ENCODE measurements at regions not wholly inside any gene's neighbourhood (a gene's known extent, or its start where the extent isn't known, plus 50 kb on each side); places are given as distances from the start of the nearest gene placed in this dataset.

GRCh38 chr4:115219862-115220261 lies 106.4 kb upstream of the NDST4 start:
- peak overlapping the region; percentile 0; the same call in 1 of the 3 replicates for H3K4me3 Mint-ChIP-seq
- Histone ChIP-seq H3K4me3 (no peak overlapping the region), H3F3A (replicated peaks; ENCODE audit: low read depth) (no peaks in the 10 kb centered on the region), H3K4me1 (ENCODE audit: insufficient read depth) (peaks cover 57% of the 10 kb centered on the region), H3K27me3 (ENCODE audit: insufficient read depth) (no peaks in the 10 kb centered on the region), H2AFZ (no peak overlapping the region), H3K27ac (ENCODE audit: low read depth) (peak overlapping the region; percentile 20; the same call in 1 of the 2 replicates), H3K36me3 (ENCODE audit: insufficient read depth) (no peaks in the 10 kb centered on the region), H3K79me2 (replicated peaks; ENCODE audit: insufficient read depth) (no peaks in the 10 kb centered on the region), H4K20me1 (replicated peaks; ENCODE audit: insufficient read depth) (no peaks in the 10 kb centered on the region), H3K9me2 (ENCODE audit: insufficient read depth) (no peaks in the 10 kb centered on the region), H3K4me2 (peak overlapping the region; percentile 29; the same call in 1 of the 2 replicates)
- DNase-seq (ENCODE audit: low spot score): no peak
- 0 out of 2 replicates have a peak overlapping the region, but pooled peaks have one; percentile 1 for H3K27ac Mint-ChIP-seq
- ATAC-seq: peak; percentile 26; the same call in 1 of the 3 replicates
- TF ChIP-seq CTCF (conservative IDR thresholded peaks at IDR 0.05; ENCODE audit: low read depth in 2 of 2) (no peak), JUNB (IDR thresholded peaks at IDR 0.05; ENCODE audit: unreplicated experiment) (no peak), STAT1 (IDR thresholded peaks at IDR 0.05; ENCODE audit: unreplicated experiment) (no peak), ZNF462 (CRISPR knock-in tag; IDR thresholded peaks at IDR 0.05) (no peak), ZNF331 (CRISPR knock-in tag; IDR thresholded peaks at IDR 0.05; ENCODE audit: low read depth) (no peak), ETS1 (IDR thresholded peaks at IDR 0.05) (no peak), ZNF114 (CRISPR knock-in tag; IDR thresholded peaks at IDR 0.05) (no peak)
- H3K4me1 Mint-ChIP-seq: peaks cover 46% of the 10 kb centered on the region
- H3K27me3 Mint-ChIP-seq (ENCODE audit: insufficient read depth, low read depth, poor library complexity): no peaks in the 10 kb centered on the region
- H3K36me3 Mint-ChIP-seq (ENCODE audit: low read depth): no peaks in the 10 kb centered on the region
- H3K9me3 Mint-ChIP-seq: no peaks in the 10 kb centered on the region

All from GM23338 (cell line).